Gastroesophageal sphincter (tissue), 4 donors: ENCODE measurements at regions not wholly inside any gene's neighbourhood (a gene's known extent, or its start where the extent isn't known, plus 50 kb on each side); places are given as distances from the start of the nearest gene placed in this dataset.

Source experiments
- ATAC-seq: fragments of 150-250 bp; one replicate; pipeline ENCODE4 v1.9.1; 2016; ENCODE audit warnings: mild to moderate bottlenecking, moderate library complexity
- H3K27ac ChIP-seq, 4 donors: fragments of 200-600 bp; sonication (generic) in 3 of 4; 1 replicate in 3 of 4; 2 replicates in 1 of 4; pipeline ENCODE4 v1.5.1; 2016 to 2019
- H3K27me3 ChIP-seq: fragments of 200-600 bp; sonication (generic); one replicate; pipeline ENCODE4 v1.5.1; 2019
- H3K36me3 ChIP-seq, 2 donors: fragments of 200-600 bp; sonication (generic); one replicate each; pipeline ENCODE4 v1.5.1; 2019; ENCODE audit warnings: control low read depth in 1 of 2
- H3K4me1 ChIP-seq, 3 donors: fragments of 200-600 bp; sonication (generic); 1 replicate in 2 of 3; 2 replicates in 1 of 3; pipeline ENCODE4 v1.5.1; 2016 to 2019; ENCODE audit warnings: control low read depth in 2 of 3
- H3K4me3 ChIP-seq, 2 donors: fragments of 200-600 bp; sonication (generic); one replicate each; pipeline ENCODE4 v1.5.1; 2019; ENCODE audit warnings: mild to moderate bottlenecking in 1 of 2, moderate library complexity in 1 of 2
- H3K9me3 ChIP-seq, 3 donors: fragments of 200-600 bp; sonication (generic); one replicate each; pipeline ENCODE4 v1.5.1; 2017 to 2019; ENCODE audit warnings: control low read depth in 2 of 3
- EP300 ChIP-seq: sonication (generic); formaldehyde crosslinking; IDR thresholded peaks from one replicate; pipeline ENCODE4 v1.6.1; 2017; ENCODE audit warnings: antibody characterized with exemption, mild to moderate bottlenecking
- POLR2A ChIP-seq, 2 donors: fragments of 450-650 bp; IDR thresholded peaks; one replicate each; pipeline ENCODE4 v1.6.1; 2017; ENCODE audit warnings: antibody characterized with exemption in 2 of 2, mild to moderate bottlenecking in 2 of 2, moderate library complexity in 1 of 2
- POLR2AphosphoS5 ChIP-seq: sonication (generic); formaldehyde crosslinking; IDR thresholded peaks from one replicate; pipeline ENCODE4 v1.6.1; 2017; ENCODE audit warnings: antibody characterized with exemption
- WGBS, 2 donors: methylation state at CpG; one replicate each; pipeline ENCODE4 v1.1.5; 2018; ENCODE audit warnings: low coverage in 1 of 2; 5-methylcytosine and 5-hydroxymethylcytosine counted together
- TF ChIP-seq, protein P1 (sequence below), 4 experiments: fragments of 200-600 bp in 2 of 4; fragments of 450-650 bp in 2 of 4; sonication (generic) in 1 of 4; IDR thresholded peaks; one replicate each; pipeline ENCODE4 v1.5.1; 2017 to 2019; ENCODE audit warnings: antibody characterized with exemption in 4 of 4, mild to moderate bottlenecking in 2 of 4, moderate library complexity in 2 of 4

GRCh38 chr9:107605041-107605440, 115.5 kb upstream of the KLF4 start:
- H3K9me3 ChIP-seq: no peaks in the 10 kb centered on the region
- H3K27ac ChIP-seq: no peak overlapping the region
- WGBS, 2 donors: 97% methylated on average over 3 of the region's 4 CpGs; no CpG with 5 or more reads in 1 of the 2 donors
- H3K4me3 ChIP-seq: no peak overlapping the region
- H3K27me3 ChIP-seq: no peaks in the 10 kb centered on the region
- no peaks in the 10 kb centered on the region for H3K4me1 ChIP-seq
- no peaks in the 10 kb centered on the region for H3K36me3 ChIP-seq
- TF ChIP-seq POLR2A (IDR thresholded peaks at IDR 0.05) (no peak), EP300 (no peak), POLR2AphosphoS5 (no peak)
- TF ChIP-seq, protein P1, sequence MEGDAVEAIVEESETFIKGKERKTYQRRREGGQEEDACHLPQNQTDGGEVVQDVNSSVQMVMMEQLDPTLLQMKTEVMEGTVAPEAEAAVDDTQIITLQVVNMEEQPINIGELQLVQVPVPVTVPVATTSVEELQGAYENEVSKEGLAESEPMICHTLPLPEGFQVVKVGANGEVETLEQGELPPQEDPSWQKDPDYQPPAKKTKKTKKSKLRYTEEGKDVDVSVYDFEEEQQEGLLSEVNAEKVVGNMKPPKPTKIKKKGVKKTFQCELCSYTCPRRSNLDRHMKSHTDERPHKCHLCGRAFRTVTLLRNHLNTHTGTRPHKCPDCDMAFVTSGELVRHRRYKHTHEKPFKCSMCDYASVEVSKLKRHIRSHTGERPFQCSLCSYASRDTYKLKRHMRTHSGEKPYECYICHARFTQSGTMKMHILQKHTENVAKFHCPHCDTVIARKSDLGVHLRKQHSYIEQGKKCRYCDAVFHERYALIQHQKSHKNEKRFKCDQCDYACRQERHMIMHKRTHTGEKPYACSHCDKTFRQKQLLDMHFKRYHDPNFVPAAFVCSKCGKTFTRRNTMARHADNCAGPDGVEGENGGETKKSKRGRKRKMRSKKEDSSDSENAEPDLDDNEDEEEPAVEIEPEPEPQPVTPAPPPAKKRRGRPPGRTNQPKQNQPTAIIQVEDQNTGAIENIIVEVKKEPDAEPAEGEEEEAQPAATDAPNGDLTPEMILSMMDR (IDR thresholded peaks at IDR 0.05): no peak
- no peak for ATAC-seq

DNA sequence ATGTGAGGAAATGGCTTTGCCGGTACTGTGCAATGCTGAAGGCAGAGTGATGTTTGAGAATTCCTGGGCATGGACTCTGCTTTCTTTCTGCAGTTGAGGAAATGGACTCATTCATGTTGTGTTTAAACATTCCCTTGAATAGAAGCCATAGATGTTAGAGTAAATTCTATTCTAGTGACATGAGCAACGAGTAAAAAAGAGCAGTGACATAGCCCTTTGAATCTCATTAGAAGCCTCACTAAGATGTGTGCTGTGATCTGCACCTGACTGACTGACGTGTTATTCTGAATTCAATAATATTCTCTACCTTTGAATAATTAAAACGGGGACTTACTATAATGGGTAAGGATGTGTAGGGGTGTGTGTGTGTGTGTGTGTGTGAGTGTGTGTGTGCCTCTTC, 113.7 kb upstream of the KLF4 start:
- WGBS, 2 donors: 69 to 80% methylated on average over 3 to 4 of the region's 4 CpGs
- TF ChIP-seq EP300 (no peak), POLR2AphosphoS5 (no peak), POLR2A (IDR thresholded peaks at IDR 0.05) (no peak)
- TF ChIP-seq, protein P1 (IDR thresholded peaks at IDR 0.05): no peak
- Histone ChIP-seq H3K27me3 (no peaks in the 10 kb centered on the region), H3K27ac (no peak overlapping the region), H3K4me1 (no peaks in the 10 kb centered on the region), H3K4me3 (no peak overlapping the region), H3K9me3 (no peaks in the 10 kb centered on the region), H3K36me3 (no peaks in the 10 kb centered on the region)
- no peak for ATAC-seq

DNA sequence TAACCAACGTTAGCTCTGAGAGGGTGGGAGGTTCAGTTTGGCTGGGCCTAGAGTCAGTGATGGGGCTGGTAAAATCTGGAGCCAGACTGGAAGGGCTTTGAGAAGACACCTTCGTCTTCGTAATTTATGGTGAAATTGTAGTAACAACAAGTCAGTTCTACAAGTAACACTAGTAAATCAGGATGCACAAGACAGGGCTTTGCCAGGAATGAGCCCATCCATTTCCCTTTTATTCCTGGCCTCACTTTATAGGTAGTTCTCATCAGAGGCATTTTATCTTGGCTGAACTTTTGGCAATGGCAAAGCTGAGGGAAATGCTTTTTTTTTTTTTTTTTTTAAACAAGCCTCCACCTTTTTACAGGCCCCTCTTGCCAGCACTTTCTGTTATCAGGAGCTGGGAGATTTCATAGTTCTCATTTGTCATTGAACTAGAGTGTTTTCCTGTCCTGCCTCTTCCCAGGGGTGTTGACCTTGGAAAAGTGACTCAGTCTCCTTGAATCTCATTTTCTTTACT, 110.5 kb upstream of the KLF4 start:
- WGBS, 2 donors: 35 to 39% methylated on average over 2 to 3 of the region's 3 CpGs
- H3K27ac ChIP-seq: peak overlapping the region in 3 of 4 donors; percentile 33 to 50 (median 45)
- peak; percentile 83 for ATAC-seq

GRCh38 chr9:107597743-107598217, 108.2 kb upstream of the KLF4 start:
- 100% methylated on average over 2 of the region's 7 CpGs; no CpG with 5 or more reads in 1 of the 2 donors for WGBS, 2 donors
- no peaks in the 10 kb centered on the region for H3K27me3 ChIP-seq
- no peak overlapping the region for H3K27ac ChIP-seq
- no peak for TF ChIP-seq EP300
- TF ChIP-seq POLR2AphosphoS5: no peak
- TF ChIP-seq, protein P1 (IDR thresholded peaks at IDR 0.05): no peak
- no peaks in the 10 kb centered on the region for H3K4me1 ChIP-seq
- no peaks in the 10 kb centered on the region for H3K36me3 ChIP-seq
- no peak overlapping the region for H3K4me3 ChIP-seq
- ATAC-seq: no peak
- no peaks in the 10 kb centered on the region for H3K9me3 ChIP-seq

More for the DNA sequence above, 110.5 kb upstream of the KLF4 start:
- TF ChIP-seq POLR2A (IDR thresholded peaks at IDR 0.05): no peak
- TF ChIP-seq POLR2AphosphoS5: peak; percentile 10
- Histone ChIP-seq H3K9me3 (no peaks in the 10 kb centered on the region), H3K36me3 (no peaks in the 10 kb centered on the region), H3K27me3 (no peaks in the 10 kb centered on the region), H3K4me3 (no peak overlapping the region), H3K4me1 (no peaks in the 10 kb centered on the region)

GRCh38 chr9:107594908-107595530, 105.5 kb upstream of the KLF4 start:
- H3K27me3 ChIP-seq: no peaks in the 10 kb centered on the region
- TF ChIP-seq, protein P1 (IDR thresholded peaks at IDR 0.05): no peak
- no peak for TF ChIP-seq POLR2A (IDR thresholded peaks at IDR 0.05)
- no peak for TF ChIP-seq POLR2AphosphoS5
- TF ChIP-seq EP300: no peak
- no peaks in the 10 kb centered on the region for H3K36me3 ChIP-seq
- 90 to 100% methylated on average over 1 to 3 of the region's 3 CpGs for WGBS, 2 donors
- H3K4me1 ChIP-seq: no peaks in the 10 kb centered on the region
- H3K9me3 ChIP-seq: no peaks in the 10 kb centered on the region
- no peak overlapping the region for H3K4me3 ChIP-seq
- no peak overlapping the region for H3K27ac ChIP-seq
- no peak for ATAC-seq
